K562 (cell line): ENCODE measurements at regions not wholly inside any gene's neighbourhood (a gene's known extent, or its start where the extent isn't known, plus 50 kb on each side); places are given as distances from the start of the nearest gene placed in this dataset.

ENCODE experiments used
- BHLHE40 ChIP-seq: IDR thresholded peaks from 2 replicates; pipeline ENCODE4 v1.6.1; 2011; ENCODE audit warnings: low read length, improper control_type of control experiment
- EZH2 ChIP-seq: IDR thresholded peaks from 2 replicates; pipeline ENCODE4 v1.6.1; 2012; ENCODE audit warnings: low read depth, mild to moderate bottlenecking, inconsistent platforms, low read length, borderline replicate concordance
- GABPA ChIP-seq: fragments of 200-800 bp; sonication (Bioruptor generic); conservative IDR thresholded peaks from 2 replicates; pipeline ENCODE4 v1.6.1; 2016; ENCODE audit warnings: low read depth, missing genetic modification characterization, missing compliant biosample characterization
- MAFF ChIP-seq: IDR thresholded peaks from 2 replicates; pipeline ENCODE4 v1.6.1; 2012; ENCODE audit warnings: low read length, improper control_type of control experiment
- NUFIP1 ChIP-seq: fragments of 450-650 bp; IDR thresholded peaks from 2 replicates; pipeline ENCODE4 v1.6.1; 2018; ENCODE audit not compliant: partially characterized antibody
- PCBP1 ChIP-seq: fragments of 200-400 bp; formaldehyde crosslinking; IDR thresholded peaks from 2 replicates; pipeline ENCODE4 v1.6.1; 2018; ENCODE audit warnings: mild to moderate bottlenecking, low read depth, low read length; ENCODE audit not compliant: poor library complexity, severe bottlenecking
- SNRNP70 ChIP-seq: fragments of 200-400 bp; formaldehyde crosslinking; optimal IDR thresholded peaks from 2 replicates; pipeline ENCODE3; 2017; ENCODE audit warnings: low read depth, low read length
- U2AF2 ChIP-seq: fragments of 200-400 bp; formaldehyde crosslinking; optimal IDR thresholded peaks from 2 replicates; pipeline ENCODE3; 2017; ENCODE audit warnings: low read depth, mild to moderate bottlenecking, low read length
- XRCC4 ChIP-seq: IDR thresholded peaks from one replicate; pipeline ENCODE4 v1.6.1; 2011; ENCODE audit not compliant: insufficient read depth, insufficient read length; ENCODE audit errors: extremely low read depth
- YY1 ChIP-seq, 3 experiments: IDR thresholded peaks; 2 replicates each; pipeline ENCODE4 v1.6.1; 2011; ENCODE audit warnings: low read length in 2 of 3, mild to moderate bottlenecking in 2 of 3, moderate library complexity in 2 of 3, borderline replicate concordance in 1 of 3, control low read depth in 1 of 3, low read depth in 1 of 3; ENCODE audit not compliant: insufficient read depth in 3 of 3, insufficient replicate concordance in 2 of 3, control insufficient read depth in 1 of 3, insufficient read length in 1 of 3; ENCODE audit errors: extremely low read depth in 1 of 3
- TF ChIP-seq, protein P1 (sequence below), 3 experiments: IDR thresholded peaks in 2 of 3; conservative IDR thresholded peaks in 1 of 3; 2 replicates each; pipeline ENCODE4 v1.5.1; 2011 to 2012; ENCODE audit warnings: low read length in 3 of 3, mild to moderate bottlenecking in 3 of 3, control low read depth in 2 of 3, improper control_type of control experiment in 1 of 3, inconsistent platforms in 1 of 3, low read depth in 1 of 3, mixed read lengths in 1 of 3, moderate library complexity in 1 of 3; ENCODE audit not compliant: insufficient read depth in 2 of 3
- TF ChIP-seq, protein P2 (sequence below): fragments of 450-650 bp; formaldehyde crosslinking; IDR thresholded peaks from 2 replicates; pipeline ENCODE4 v1.4.0; 2022; ENCODE audit warnings: missing genetic modification characterization
- TF ChIP-seq, protein P3 (sequence below): sonication (generic); formaldehyde crosslinking; IDR thresholded peaks from 2 replicates; pipeline ENCODE4 v1.8.1; 2023; ENCODE audit warnings: mild to moderate bottlenecking, missing genetic modification reagents

DNA sequence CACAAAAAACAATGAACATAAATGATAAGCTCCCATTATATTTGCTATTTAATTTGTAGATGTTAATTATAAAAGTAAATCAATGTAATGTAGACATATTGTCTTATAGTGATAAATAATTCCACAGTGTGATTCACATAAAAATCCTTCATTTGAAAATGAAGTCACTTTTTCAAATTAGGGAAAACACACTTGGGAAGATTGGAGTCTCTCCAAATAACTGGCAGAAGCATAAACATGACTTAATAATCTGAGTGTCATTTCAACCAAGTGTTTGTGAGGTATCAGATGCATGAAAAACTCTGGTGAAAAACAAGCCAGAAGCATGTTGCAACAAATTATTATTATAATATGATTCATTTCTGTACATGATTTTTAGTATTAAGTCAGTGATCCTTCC is 102.2 kb downstream of the CETN3 start:
- TF ChIP-seq, protein P1, sequence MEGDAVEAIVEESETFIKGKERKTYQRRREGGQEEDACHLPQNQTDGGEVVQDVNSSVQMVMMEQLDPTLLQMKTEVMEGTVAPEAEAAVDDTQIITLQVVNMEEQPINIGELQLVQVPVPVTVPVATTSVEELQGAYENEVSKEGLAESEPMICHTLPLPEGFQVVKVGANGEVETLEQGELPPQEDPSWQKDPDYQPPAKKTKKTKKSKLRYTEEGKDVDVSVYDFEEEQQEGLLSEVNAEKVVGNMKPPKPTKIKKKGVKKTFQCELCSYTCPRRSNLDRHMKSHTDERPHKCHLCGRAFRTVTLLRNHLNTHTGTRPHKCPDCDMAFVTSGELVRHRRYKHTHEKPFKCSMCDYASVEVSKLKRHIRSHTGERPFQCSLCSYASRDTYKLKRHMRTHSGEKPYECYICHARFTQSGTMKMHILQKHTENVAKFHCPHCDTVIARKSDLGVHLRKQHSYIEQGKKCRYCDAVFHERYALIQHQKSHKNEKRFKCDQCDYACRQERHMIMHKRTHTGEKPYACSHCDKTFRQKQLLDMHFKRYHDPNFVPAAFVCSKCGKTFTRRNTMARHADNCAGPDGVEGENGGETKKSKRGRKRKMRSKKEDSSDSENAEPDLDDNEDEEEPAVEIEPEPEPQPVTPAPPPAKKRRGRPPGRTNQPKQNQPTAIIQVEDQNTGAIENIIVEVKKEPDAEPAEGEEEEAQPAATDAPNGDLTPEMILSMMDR (IDR thresholded peaks at IDR 0.05 in 2 of 3, conservative IDR thresholded peaks at IDR 0.05 in 1 of 3; ENCODE audit: insufficient read depth in 2 of 3, low read depth in 1 of 3, low read length in 3 of 3): no peak
- TF ChIP-seq XRCC4 (no peak), MAFF (no peak), NUFIP1 (no peak), PCBP1 (no peak), EZH2 (no peak), YY1 (IDR thresholded peaks at IDR 0.05; ENCODE audit: borderline replicate concordance in 1 of 3, control insufficient read depth in 1 of 3, extremely low read depth in 1 of 3, insufficient read depth in 3 of 3, insufficient read length in 1 of 3, insufficient replicate concordance in 2 of 3, low read depth in 1 of 3, low read length in 2 of 3) (no peak), BHLHE40 (no peak), GABPA (tag) (no peak), U2AF2 (no peak), SNRNP70 (no peak)
- TF ChIP-seq, protein P2, sequence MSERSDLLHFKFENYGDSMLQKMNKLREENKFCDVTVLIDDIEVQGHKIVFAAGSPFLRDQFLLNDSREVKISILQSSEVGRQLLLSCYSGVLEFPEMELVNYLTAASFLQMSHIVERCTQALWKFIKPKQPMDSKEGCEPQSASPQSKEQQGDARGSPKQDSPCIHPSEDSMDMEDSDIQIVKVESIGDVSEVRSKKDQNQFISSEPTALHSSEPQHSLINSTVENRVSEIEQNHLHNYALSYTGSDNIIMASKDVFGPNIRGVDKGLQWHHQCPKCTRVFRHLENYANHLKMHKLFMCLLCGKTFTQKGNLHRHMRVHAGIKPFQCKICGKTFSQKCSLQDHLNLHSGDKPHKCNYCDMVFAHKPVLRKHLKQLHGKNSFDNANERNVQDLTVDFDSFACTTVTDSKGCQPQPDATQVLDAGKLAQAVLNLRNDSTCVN (CRISPR knock-in tag): no peak
- TF ChIP-seq, protein P3, sequence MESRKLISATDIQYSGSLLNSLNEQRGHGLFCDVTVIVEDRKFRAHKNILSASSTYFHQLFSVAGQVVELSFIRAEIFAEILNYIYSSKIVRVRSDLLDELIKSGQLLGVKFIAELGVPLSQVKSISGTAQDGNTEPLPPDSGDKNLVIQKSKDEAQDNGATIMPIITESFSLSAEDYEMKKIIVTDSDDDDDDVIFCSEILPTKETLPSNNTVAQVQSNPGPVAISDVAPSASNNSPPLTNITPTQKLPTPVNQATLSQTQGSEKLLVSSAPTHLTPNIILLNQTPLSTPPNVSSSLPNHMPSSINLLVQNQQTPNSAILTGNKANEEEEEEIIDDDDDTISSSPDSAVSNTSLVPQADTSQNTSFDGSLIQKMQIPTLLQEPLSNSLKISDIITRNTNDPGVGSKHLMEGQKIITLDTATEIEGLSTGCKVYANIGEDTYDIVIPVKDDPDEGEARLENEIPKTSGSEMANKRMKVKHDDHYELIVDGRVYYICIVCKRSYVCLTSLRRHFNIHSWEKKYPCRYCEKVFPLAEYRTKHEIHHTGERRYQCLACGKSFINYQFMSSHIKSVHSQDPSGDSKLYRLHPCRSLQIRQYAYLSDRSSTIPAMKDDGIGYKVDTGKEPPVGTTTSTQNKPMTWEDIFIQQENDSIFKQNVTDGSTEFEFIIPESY: no peak
